NCI-H82 treated with DMSO at 0.1 percent for 48 hours (cell line): ENCODE measurements at regions not wholly inside any gene's neighbourhood (a gene's known extent, or its start where the extent isn't known, plus 50 kb on each side); places are given as distances from the start of the nearest gene placed in this dataset.

Experiments used
- DNase-seq: peaks from one replicate; lab custom pipeline; 2025; ENCODE audit not compliant: unreplicated experiment; lab: John Stamatoyannopoulos, UW

- DNase-seq: no peak
Observed at GRCh38 chr17:77439189-77440018, 298.6 kb downstream of the SEC14L1 start.

GRCh38 chr17:77440560-77440981, 299.8 kb downstream of the SEC14L1 start:
- no peak for DNase-seq

- DNase-seq: no peak
Observed at GRCh38 chr17:77441130-77441920, 300.6 kb downstream of the SEC14L1 start.

- DNase-seq: no peak
Observed at GRCh38 chr17:77441940-77442339, 301.2 kb downstream of the SEC14L1 start.

GRCh38 chr17:77442976-77443747, 302.4 kb downstream of the SEC14L1 start:
- DNase-seq: no peak

- no peak for DNase-seq
Observed at GRCh38 chr17:77443748-77444260, 303.0 kb downstream of the SEC14L1 start.

GRCh38 chr17:77444628-77444983, 303.8 kb downstream of the SEC14L1 start:
- peak; percentile 73 for DNase-seq

GRCh38 chr17:77444984-77445759, 304.4 kb downstream of the SEC14L1 start:
- no peak for DNase-seq

- DNase-seq: no peak
Observed at GRCh38 chr17:77445760-77446532, 305.2 kb downstream of the SEC14L1 start.

GRCh38 chr17:77446940-77447634, 306.3 kb downstream of the SEC14L1 start:
- DNase-seq: no peak

- DNase-seq: no peak
Observed at GRCh38 chr17:77449373-77449907, 308.7 kb downstream of the SEC14L1 start.

- DNase-seq: no peak
Observed at GRCh38 chr17:77449908-77450741, 309.4 kb downstream of the SEC14L1 start.

- DNase-seq: no peak
Observed at GRCh38 chr17:77450742-77451244, 310.0 kb downstream of the SEC14L1 start.

GRCh38 chr17:77451245-77451893, 310.6 kb downstream of the SEC14L1 start:
- peak; percentile 76 for DNase-seq

- DNase-seq: peak; percentile 52
Observed at GRCh38 chr17:77451894-77452852, 311.4 kb downstream of the SEC14L1 start.

GRCh38 chr17:77453613-77454241, 313.0 kb downstream of the SEC14L1 start:
- DNase-seq: no peak
